Erythroblast (primary cell): ENCODE measurements at regions not wholly inside any gene's neighbourhood (a gene's known extent, or its start where the extent isn't known, plus 50 kb on each side); places are given as distances from the start of the nearest gene placed in this dataset.

Experiments
- GATA1 ChIP-seq: IDR thresholded peaks from 2 replicates; pipeline ENCODE4 v1.6.1; 2011; ENCODE audit warnings: low read depth, mild to moderate bottlenecking, control low read depth, low read length, moderate library complexity
- POLR2A ChIP-seq: IDR thresholded peaks from 2 replicates; pipeline ENCODE4 v1.6.1; 2011; ENCODE audit warnings: mild to moderate bottlenecking, low read length

GRCh38 chr13:107642831-107643230, 572.5 kb downstream of the LIG4 start:
- TF ChIP-seq POLR2A (no peak), GATA1 (no peak)
